Body of pancreas (tissue), 4 donors: ENCODE measurements at regions not wholly inside any gene's neighbourhood (a gene's known extent, or its start where the extent isn't known, plus 50 kb on each side); places are given as distances from the start of the nearest gene placed in this dataset.

Source experiments
- ATAC-seq: fragments of 150-250 bp; one replicate; pipeline ENCODE4 v1.9.1; 2016
- DNase-seq, 4 donors: peaks; one replicate each; pipeline ENCODE4 v3.0.0-alpha.2; 2019
- H3K27ac ChIP-seq, 4 donors: fragments of 200-600 bp; sonication (generic); 1 replicate in 3 of 4; 2 replicates in 1 of 4; pipeline versions ENCODE4 v1.5.1 to v1.6.1; 2016 to 2019; ENCODE audit warnings: mild to moderate bottlenecking in 1 of 4, mixed read lengths in 1 of 4, moderate library complexity in 1 of 4
- H3K27me3 ChIP-seq, 2 donors: fragments of 200-600 bp; sonication (generic); one replicate each; pipeline ENCODE4 v1.6.0; 2016; ENCODE audit warnings: mild to moderate bottlenecking in 1 of 2
- H3K36me3 ChIP-seq, 2 donors: fragments of 200-600 bp; sonication (generic); replicated peaks in 1 of 2; 2 replicates each; pipeline ENCODE4 v1.5.1; 2016; ENCODE audit warnings: low read depth in 2 of 2; ENCODE audit not compliant: insufficient read depth in 1 of 2
- H3K4me1 ChIP-seq: fragments of 200-600 bp; sonication (generic); one replicate; pipeline ENCODE4 v1.6.0; 2016
- H3K4me3 ChIP-seq, 2 donors: fragments of 200-600 bp; sonication (generic); 1 replicate in 1 of 2; 2 replicates in 1 of 2; pipeline ENCODE4 v1.5.1; 2016 to 2019
- H3K9me3 ChIP-seq, 3 donors: fragments of 200-600 bp; sonication (generic); 1 replicate in 2 of 3; 2 replicates in 1 of 3; pipeline ENCODE4 v1.5.1; 2016
- CTCF ChIP-seq, 7 experiments: fragments of 450-650 bp in 4 of 7; fragments of 200-600 bp in 3 of 7; sonication (generic) in 3 of 7; IDR thresholded peaks; one replicate each; pipeline ENCODE4 v1.5.1; 2016 to 2019; ENCODE audit warnings: antibody characterized with exemption in 7 of 7
- POLR2A ChIP-seq, 3 donors: fragments of 450-650 bp; IDR thresholded peaks; one replicate each; pipeline ENCODE4 v1.6.1; 2016; ENCODE audit warnings: antibody characterized with exemption in 3 of 3, mild to moderate bottlenecking in 2 of 3
- WGBS, 2 donors: methylation state at CpG; one replicate each; pipeline ENCODE4 v1.1.5; 2017; 5-methylcytosine and 5-hydroxymethylcytosine counted together
- intact Hi-C: fragments of 100-400 bp; cut with DNase I; formaldehyde crosslinking; loops from one replicate; pipeline ENCODE4 v1.15.1; 2023

- H3K36me3 ChIP-seq: no peaks in the 10 kb centered on the region
- no peak overlapping the region for H3K4me3 ChIP-seq
- ATAC-seq (no peak), DNase-seq (peak in 1 of 4 donors; percentile 5)
- intact Hi-C loops: no loop called here
- no peaks in the 10 kb centered on the region for H3K27me3 ChIP-seq
- no peak overlapping the region for H3K27ac ChIP-seq
- H3K9me3 ChIP-seq: no peaks in the 10 kb centered on the region
- H3K4me1 ChIP-seq: no peaks in the 10 kb centered on the region
- no peak for TF ChIP-seq POLR2A (IDR thresholded peaks at IDR 0.05)
- WGBS, 2 donors: 63 to 83% methylated on average over 6 of the region's 6 CpGs
Observed at GRCh38 chr13:51518827-51519226, 65.4 kb upstream of the WDFY2 start.

GRCh38 chr13:51519771-51520216, 64.5 kb upstream of the WDFY2 start:
- Histone ChIP-seq H3K27ac (no peak overlapping the region), H3K4me1 (no peaks in the 10 kb centered on the region), H3K9me3 (no peaks in the 10 kb centered on the region), H3K4me3 (no peak overlapping the region), H3K36me3 (no peaks in the 10 kb centered on the region), H3K27me3 (no peaks in the 10 kb centered on the region)
- 81 to 87% methylated on average over 3 of the region's 3 CpGs for WGBS, 2 donors
- TF ChIP-seq POLR2A (IDR thresholded peaks at IDR 0.05): no peak
- no peak for TF ChIP-seq CTCF (IDR thresholded peaks at IDR 0.05)
- ATAC-seq: no peak
- no peak for DNase-seq
- intact Hi-C loops: no loop called here

- ATAC-seq (no peak), DNase-seq (peak in 1 of 4 donors; percentile 25)
- intact Hi-C loops: no loop called here
- Histone ChIP-seq H3K27ac (no peak overlapping the region), H3K4me3 (no peak overlapping the region), H3K4me1 (no peaks in the 10 kb centered on the region), H3K9me3 (no peaks in the 10 kb centered on the region), H3K36me3 (no peaks in the 10 kb centered on the region), H3K27me3 (no peaks in the 10 kb centered on the region)
- TF ChIP-seq CTCF (IDR thresholded peaks at IDR 0.05) (no peak), POLR2A (IDR thresholded peaks at IDR 0.05) (no peak)
- WGBS, 2 donors: 89 to 90% methylated on average over 4 of the region's 4 CpGs
Observed at GRCh38 chr13:51520524-51520923, 63.7 kb upstream of the WDFY2 start.

- DNase-seq (peak in 2 of 4 donors; percentile 5 to 16), ATAC-seq (no peak)
- Histone ChIP-seq H3K9me3 (no peaks in the 10 kb centered on the region), H3K4me1 (no peaks in the 10 kb centered on the region), H3K36me3 (no peaks in the 10 kb centered on the region), H3K27me3 (no peaks in the 10 kb centered on the region), H3K4me3 (no peak overlapping the region), H3K27ac (no peak overlapping the region)
- no peak for TF ChIP-seq CTCF (IDR thresholded peaks at IDR 0.05)
- TF ChIP-seq POLR2A (IDR thresholded peaks at IDR 0.05): no peak
- intact Hi-C loops: no loop called here
- WGBS, 2 donors: 42 to 51% methylated on average over 4 of the region's 4 CpGs
Observed at GRCh38 chr13:51523082-51523518, 61.2 kb upstream of the WDFY2 start.

GRCh38 chr13:51524312-51524711, 60.0 kb upstream of the WDFY2 start:
- DNase-seq: no peak
- Histone ChIP-seq H3K9me3 (no peaks in the 10 kb centered on the region), H3K4me3 (no peak overlapping the region), H3K4me1 (no peaks in the 10 kb centered on the region), H3K36me3 (no peaks in the 10 kb centered on the region), H3K27me3 (no peaks in the 10 kb centered on the region), H3K27ac (no peak overlapping the region)
- ATAC-seq: no peak
- WGBS, 2 donors: 56 to 57% methylated on average over 4 of the region's 4 CpGs
- intact Hi-C loops: no loop called here
- no peak for TF ChIP-seq CTCF (IDR thresholded peaks at IDR 0.05)
- no peak for TF ChIP-seq POLR2A (IDR thresholded peaks at IDR 0.05)
